Spleen (tissue), 7 donors: ENCODE measurements at regions not wholly inside any gene's neighbourhood (a gene's known extent, or its start where the extent isn't known, plus 50 kb on each side); places are given as distances from the start of the nearest gene placed in this dataset.

ENCODE experiments used
- CTCF ChIP-seq, 11 experiments: fragments of 200-600 bp in 7 of 11; fragments of 450-650 bp in 4 of 11; sonication (generic) in 4 of 11; IDR thresholded peaks in 8 of 11; conservative IDR thresholded peaks in 3 of 11; 1 replicate in 7 of 11; 2 replicates in 4 of 11; pipeline versions ENCODE4 v1.4.0 to v1.8.0; 2016 to 2021; ENCODE audit warnings: antibody characterized with exemption in 11 of 11, inconsistent platforms in 4 of 11, mild to moderate bottlenecking in 1 of 11
- POLR2A ChIP-seq, 3 donors: fragments of 450-650 bp; IDR thresholded peaks; one replicate each; pipeline ENCODE4 v1.5.1; 2017; ENCODE audit warnings: antibody characterized with exemption in 3 of 3, mild to moderate bottlenecking in 1 of 3
- POLR2AphosphoS5 ChIP-seq, 3 donors: sonication (generic); formaldehyde crosslinking; IDR thresholded peaks; one replicate each; pipeline ENCODE4 v1.5.1; 2017; ENCODE audit warnings: antibody characterized with exemption in 3 of 3
- donor health status: DM: no; HTN: no; CAD: no; lungs with moderate emphysema.
- donor health status: DM: no; HTN: no; CAD: no.
- donor health status: DM: no; HTN: no; CAD: no.

- TF ChIP-seq POLR2AphosphoS5 (IDR thresholded peaks at IDR 0.05), result no peak
- no peak for TF ChIP-seq CTCF (IDR thresholded peaks at IDR 0.05 in 8 of 11, conservative IDR thresholded peaks at IDR 0.05 in 3 of 11)
- TF ChIP-seq POLR2A (IDR thresholded peaks at IDR 0.05), result no peak
Observed at GRCh38 chr10:81479316-81479715, 395.7 kb upstream of the NRG3 start.
